Activated CD8-positive, alpha-beta memory T cell treated with anti-CD3 and anti-CD28 coated beads for 1 hour (primary cell): ENCODE measurements at regions not wholly inside any gene's neighbourhood (a gene's known extent, or its start where the extent isn't known, plus 50 kb on each side); places are given as distances from the start of the nearest gene placed in this dataset.

Experiments
- DNase-seq, 2 donors: peaks; one replicate each; pipeline ENCODE4 v3.0.0-alpha.2; 2020; ENCODE audit warnings: low read depth in 1 of 2; ENCODE audit errors: extremely low read depth in 1 of 2

GRCh38 chr5:124648902-124649467 lies 97.5 kb downstream of the ZNF608 start:
- no peak for DNase-seq

GRCh38 chr5:124647352-124647751 lies 99.1 kb downstream of the ZNF608 start:
- no peak for DNase-seq

- DNase-seq = no peak
Observed at GRCh38 chr5:124645396-124645795, 101.0 kb downstream of the ZNF608 start.

- DNase-seq = no peak
Observed at GRCh38 chr5:124644582-124644981, 101.9 kb downstream of the ZNF608 start.

GRCh38 chr5:124644138-124644537 lies 102.3 kb downstream of the ZNF608 start:
- DNase-seq = no peak

GRCh38 chr5:124643336-124643735 lies 103.1 kb downstream of the ZNF608 start:
- no peak for DNase-seq

GRCh38 chr5:124642151-124642550 lies 104.3 kb downstream of the ZNF608 start:
- no peak for DNase-seq

GRCh38 chr5:124641154-124641792 lies 105.2 kb downstream of the ZNF608 start:
- no peak for DNase-seq

GRCh38 chr5:124639095-124639665 lies 107.3 kb downstream of the ZNF608 start:
- no peak for DNase-seq

- no peak for DNase-seq
Observed at GRCh38 chr5:124637011-124637410, 109.4 kb downstream of the ZNF608 start.

GRCh38 chr5:124634741-124635323 lies 111.6 kb downstream of the ZNF608 start:
- no peak for DNase-seq

- no peak for DNase-seq
Observed at GRCh38 chr5:124634228-124634739, 112.2 kb downstream of the ZNF608 start.

- DNase-seq = no peak
Observed at GRCh38 chr5:124633209-124633608, 113.2 kb downstream of the ZNF608 start.

- DNase-seq = no peak
Observed at GRCh38 chr5:124631874-124632550, 114.4 kb downstream of the ZNF608 start.

GRCh38 chr5:124630767-124631704 lies 115.4 kb downstream of the ZNF608 start:
- no peak for DNase-seq

- DNase-seq = no peak
Observed at GRCh38 chr5:124628721-124629596, 117.5 kb downstream of the ZNF608 start.

- DNase-seq = no peak
Observed at GRCh38 chr5:124627815-124628595, 118.4 kb downstream of the ZNF608 start.

GRCh38 chr5:124626053-124626452 lies 120.4 kb downstream of the ZNF608 start:
- no peak for DNase-seq

- no peak for DNase-seq
Observed at GRCh38 chr5:124623265-124623664, 123.2 kb downstream of the ZNF608 start.
